Mesenchymal stem cell (in vitro differentiated cells and primary cell): ENCODE measurements at regions not wholly inside any gene's neighbourhood (a gene's known extent, or its start where the extent isn't known, plus 50 kb on each side); places are given as distances from the start of the nearest gene placed in this dataset.

ENCODE experiments used
- DNase-seq: peaks from one replicate; pipeline ENCODE4 v3.0.0-alpha.2; 2013
- H2AFZ ChIP-seq: one replicate; pipeline ENCODE4 v1.6.1; 2013; ENCODE audit warnings: low read depth, mild to moderate bottlenecking, control low read depth, inconsistent platforms, low read length, moderate library complexity
- H2AK5ac ChIP-seq: 2 replicates; pipeline ENCODE4 v1.6.1; 2013; ENCODE audit warnings: low read length, moderate library complexity, mild to moderate bottlenecking, inconsistent platforms; ENCODE audit not compliant: severe bottlenecking
- H2BK120ac ChIP-seq: one replicate; pipeline ENCODE4 v1.6.1; 2013; ENCODE audit warnings: low read depth, mild to moderate bottlenecking, inconsistent platforms, low read length, moderate library complexity
- H2BK12ac ChIP-seq, 2 experiments: one replicate each; pipeline ENCODE4 v1.6.1; 2013; ENCODE audit warnings: inconsistent platforms in 2 of 2, low read length in 2 of 2, mild to moderate bottlenecking in 2 of 2, moderate library complexity in 2 of 2, control low read depth in 1 of 2
- H2BK15ac ChIP-seq: one replicate; pipeline ENCODE4 v1.6.1; 2013; ENCODE audit warnings: mild to moderate bottlenecking, low read depth, inconsistent platforms; ENCODE audit not compliant: poor library complexity, severe bottlenecking
- H2BK5ac ChIP-seq: 2 replicates; pipeline ENCODE4 v1.6.1; 2013; ENCODE audit warnings: low read depth, mild to moderate bottlenecking, low read length, control low read depth, inconsistent platforms; ENCODE audit not compliant: poor library complexity, severe bottlenecking
- H3K14ac ChIP-seq, 2 experiments: one replicate each; pipeline ENCODE4 v1.6.1; 2013; ENCODE audit warnings: inconsistent platforms in 2 of 2, low read length in 2 of 2, control low read depth in 1 of 2, mild to moderate bottlenecking in 1 of 2, moderate library complexity in 1 of 2
- H3K18ac ChIP-seq, 2 experiments: one replicate each; pipeline ENCODE4 v1.6.1; 2013; ENCODE audit warnings: inconsistent platforms in 2 of 2, low read length in 2 of 2, control low read depth in 1 of 2, low read depth in 1 of 2, mild to moderate bottlenecking in 1 of 2
- H3K23ac ChIP-seq, 2 experiments: one replicate each; pipeline ENCODE4 v1.6.1; 2013; ENCODE audit warnings: inconsistent platforms in 2 of 2, low read length in 2 of 2, mild to moderate bottlenecking in 2 of 2, moderate library complexity in 2 of 2, control low read depth in 1 of 2
- H3K27ac ChIP-seq: 2 replicates; pipeline ENCODE4 v1.5.1; 2013; ENCODE audit warnings: mild to moderate bottlenecking, moderate library complexity, low read length, control low read depth, inconsistent platforms; ENCODE audit not compliant: poor library complexity, severe bottlenecking
- H3K27me3 ChIP-seq, 2 experiments: 2 replicates each; pipeline versions ENCODE4 v1.6.1 to v1.7.0; 2013; ENCODE audit warnings: low read length in 2 of 2, mild to moderate bottlenecking in 2 of 2, moderate library complexity in 2 of 2, control low read depth in 1 of 2, inconsistent platforms in 1 of 2; ENCODE audit not compliant: control insufficient read depth in 1 of 2, insufficient read depth in 1 of 2
- H3K36me3 ChIP-seq, 2 experiments: 2 replicates each; pipeline versions ENCODE4 v1.6.1 to v1.7.0; 2013; ENCODE audit warnings: low read length in 2 of 2, control low read depth in 1 of 2, inconsistent platforms in 1 of 2, low read depth in 1 of 2, mild to moderate bottlenecking in 1 of 2; ENCODE audit not compliant: insufficient read depth in 2 of 2, control insufficient read depth in 1 of 2
- H3K4ac ChIP-seq, 2 experiments: one replicate each; pipeline ENCODE4 v1.6.1; 2013; ENCODE audit warnings: inconsistent platforms in 2 of 2, low read length in 2 of 2, mild to moderate bottlenecking in 2 of 2, moderate library complexity in 2 of 2, control low read depth in 1 of 2, low read depth in 1 of 2
- H3K4me1 ChIP-seq: 2 replicates; pipeline ENCODE4 v1.6.1; 2013; ENCODE audit warnings: low read depth, low read length, control low read depth; ENCODE audit not compliant: control insufficient read depth, insufficient read depth
- H3K4me2 ChIP-seq: 2 replicates; pipeline ENCODE4 v1.6.1; 2013; ENCODE audit warnings: low read length, mild to moderate bottlenecking, inconsistent platforms; ENCODE audit not compliant: poor library complexity, severe bottlenecking
- H3K4me3 ChIP-seq, 2 experiments: 2 replicates each; pipeline versions ENCODE4 v1.5.1 to v1.7.0; 2013; ENCODE audit warnings: low read length in 2 of 2, mild to moderate bottlenecking in 2 of 2, control low read depth in 1 of 2, low read depth in 1 of 2; ENCODE audit not compliant: insufficient read depth in 1 of 2
- H3K79me1 ChIP-seq: replicated peaks from 2 replicates; pipeline ENCODE4 v1.6.1; 2013; ENCODE audit warnings: mild to moderate bottlenecking, control low read depth, low read length, inconsistent platforms; ENCODE audit not compliant: poor library complexity, severe bottlenecking
- H3K9ac ChIP-seq: 2 replicates; pipeline ENCODE4 v1.7.0; 2013; ENCODE audit warnings: mild to moderate bottlenecking, low read length, moderate library complexity
- H3K9me3 ChIP-seq: 2 replicates; pipeline ENCODE4 v1.7.0; 2013; ENCODE audit warnings: mild to moderate bottlenecking, low read length; ENCODE audit not compliant: control insufficient read depth
- H4K8ac ChIP-seq: one replicate; pipeline ENCODE4 v1.6.1; 2013; ENCODE audit warnings: inconsistent platforms, mild to moderate bottlenecking, low read length, moderate library complexity
- H4K91ac ChIP-seq: one replicate; pipeline ENCODE4 v1.6.1; 2013; ENCODE audit warnings: mild to moderate bottlenecking, low read length, inconsistent platforms
- WGBS: methylation state at CpG from one replicate; pipeline ENCODE4 v1.1.7; 2013; ENCODE audit warnings: mixed read lengths; 5-methylcytosine and 5-hydroxymethylcytosine counted together

DNA sequence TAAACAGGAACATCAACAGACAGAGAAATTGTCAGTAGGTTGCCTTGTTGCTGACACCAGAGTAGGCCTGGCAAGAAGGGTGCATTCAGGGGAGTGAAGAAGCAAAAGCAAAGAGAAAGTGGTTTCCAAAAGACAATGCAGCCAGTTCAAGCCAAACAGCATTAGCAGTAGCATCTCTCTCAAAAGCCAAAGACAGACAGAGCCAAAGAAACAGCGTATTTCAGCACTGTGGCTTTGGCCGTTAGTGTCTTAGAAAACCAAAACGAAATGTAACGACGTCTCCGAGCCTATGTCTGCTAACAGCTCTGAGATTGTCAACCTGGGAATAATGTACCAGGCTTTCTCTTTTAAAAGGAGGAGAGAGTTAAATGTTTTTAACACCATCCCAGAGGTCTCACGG lies 178.6 kb downstream of the NRP2 start:
- Histone ChIP-seq H3K27me3 (peaks cover 12 to 15% of the 10 kb centered on the region in 2 experiments), H3K4me2 (no peak overlapping the region), H2AK5ac (no peak overlapping the region), H3K36me3 (no peaks in the 10 kb centered on the region), H3K9ac (no peak overlapping the region), H2BK5ac (no peak overlapping the region), H3K9me3 (no peaks in the 10 kb centered on the region), H3K4me3 (no peak overlapping the region), H2BK12ac (no peak overlapping the region), H2AFZ (no peak overlapping the region), H4K8ac (no peak overlapping the region), H4K91ac (no peak overlapping the region), H3K4ac (no peak overlapping the region), H3K23ac (no peak overlapping the region), H3K27ac (no peak overlapping the region), H3K4me1 (no peaks in the 10 kb centered on the region), H3K79me1 (no peaks in the 10 kb centered on the region), H2BK120ac (no peak overlapping the region), H3K18ac (no peak overlapping the region), H3K14ac (no peak overlapping the region), H2BK15ac (no peak overlapping the region)
- DNase-seq: no peak
- WGBS: 79% methylated on average over 7 of the region's 7 CpGs

DNA sequence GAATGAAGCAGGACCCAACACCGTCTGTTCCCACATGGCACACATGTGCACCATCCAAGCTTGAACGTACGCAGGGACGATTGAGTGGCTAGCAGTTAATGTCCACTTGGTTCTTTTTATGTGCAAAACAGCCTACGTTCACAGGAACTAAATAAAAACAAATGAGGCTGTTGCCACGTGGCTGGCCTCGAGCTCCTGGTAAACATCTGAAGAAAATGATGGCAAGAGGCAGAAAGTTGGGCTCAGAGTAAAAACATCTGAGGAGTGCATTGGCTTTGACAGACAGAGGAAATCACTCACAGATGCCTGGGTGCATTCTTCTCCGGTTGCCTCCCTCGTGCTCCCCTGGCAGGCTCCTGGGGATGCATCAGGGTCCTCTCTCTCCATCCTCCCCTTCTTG lies 177.9 kb downstream of the NRP2 start:
- H3K4me1 ChIP-seq: no peaks in the 10 kb centered on the region
- no peak for DNase-seq

DNA sequence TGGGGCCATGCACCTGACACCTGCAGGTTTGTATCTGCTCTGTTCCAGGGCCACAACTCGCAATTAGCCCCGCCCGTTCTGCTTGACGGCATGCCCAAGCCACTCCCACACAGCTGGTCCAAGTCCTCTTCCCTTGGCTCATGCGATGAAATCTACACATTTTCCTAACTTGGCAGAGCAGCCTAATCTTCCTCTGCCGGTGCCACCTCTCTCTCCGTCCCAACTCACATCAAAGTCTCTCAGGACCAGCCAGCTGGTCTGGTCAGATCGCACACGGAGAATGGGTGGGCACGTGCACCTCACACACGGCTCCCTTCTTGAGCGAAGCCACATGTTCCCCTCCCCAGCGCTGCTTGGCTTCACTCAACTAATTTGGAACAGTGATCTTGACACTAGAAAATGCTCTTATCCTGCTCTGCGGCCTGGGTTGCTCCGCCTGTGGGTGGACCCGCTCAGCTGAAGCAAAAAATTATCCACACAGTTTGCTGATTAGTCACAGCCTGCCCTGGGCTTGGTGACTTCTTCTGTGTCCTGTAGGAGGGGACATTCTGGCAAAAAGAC lies 176.7 kb downstream of the NRP2 start:
- Histone ChIP-seq H4K8ac (no peak overlapping the region), H3K27ac (no peak overlapping the region), H3K18ac (no peak overlapping the region), H2BK5ac (no peak overlapping the region), H3K4ac (no peak overlapping the region), H2BK120ac (no peak overlapping the region), H2BK15ac (no peak overlapping the region), H3K14ac (no peak overlapping the region), H3K4me2 (no peak overlapping the region), H2BK12ac (no peak overlapping the region), H4K91ac (no peak overlapping the region), H3K4me1 (no peaks in the 10 kb centered on the region), H3K27me3 (peaks cover 12 to 22% of the 10 kb centered on the region in 2 experiments), H3K4me3 (peak overlapping the region in 1 of 2 experiments; percentile 57), H3K36me3 (no peaks in the 10 kb centered on the region), H3K9ac (peak overlapping the region; percentile 20), H3K9me3 (no peaks in the 10 kb centered on the region), H2AFZ (no peak overlapping the region), H3K23ac (no peak overlapping the region), H2AK5ac (no peak overlapping the region), H3K79me1 (no peaks in the 10 kb centered on the region)
- WGBS: 82% methylated on average over 16 of the region's 16 CpGs
- no peak for DNase-seq

More for the DNA sequence above, 177.9 kb downstream of the NRP2 start:
- Histone ChIP-seq H2AK5ac (no peak overlapping the region), H3K14ac (no peak overlapping the region), H2BK12ac (no peak overlapping the region), H3K23ac (no peak overlapping the region), H3K4me3 (no peak overlapping the region), H3K9ac (no peak overlapping the region), H2AFZ (no peak overlapping the region), H2BK5ac (no peak overlapping the region), H3K36me3 (no peaks in the 10 kb centered on the region), H2BK15ac (no peak overlapping the region), H3K79me1 (no peaks in the 10 kb centered on the region), H2BK120ac (no peak overlapping the region), H3K9me3 (no peaks in the 10 kb centered on the region), H3K27ac (no peak overlapping the region), H3K18ac (no peak overlapping the region), H3K4me2 (no peak overlapping the region), H3K27me3 (peaks cover 12 to 15% of the 10 kb centered on the region in 2 experiments), H4K8ac (no peak overlapping the region), H3K4ac (no peak overlapping the region), H4K91ac (no peak overlapping the region)
- 80% methylated on average over 9 of the region's 9 CpGs for WGBS

DNA sequence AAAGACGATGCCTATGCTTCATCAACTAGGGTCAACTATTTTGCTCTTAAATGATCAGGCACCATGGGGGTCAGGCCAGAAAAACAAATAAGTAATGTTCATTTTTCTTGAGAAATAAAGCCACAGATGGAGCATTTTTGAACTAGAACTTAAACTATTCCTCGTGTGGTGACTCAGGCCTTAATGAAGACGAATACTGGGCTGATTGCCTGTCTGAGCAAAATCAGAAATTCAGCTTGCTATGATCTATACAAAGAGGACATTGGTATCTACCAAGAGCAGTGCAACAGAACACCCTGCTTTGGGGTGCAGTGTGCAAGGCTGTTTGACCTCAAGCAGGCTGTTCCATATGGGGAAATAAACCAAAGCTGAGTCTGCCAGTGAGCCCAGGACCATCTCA lies 176.0 kb downstream of the NRP2 start:
- Histone ChIP-seq H3K23ac (no peak overlapping the region), H3K27ac (no peak overlapping the region), H4K8ac (no peak overlapping the region), H3K14ac (no peak overlapping the region), H3K4me3 (peak overlapping the region in 1 of 2 experiments; percentile 57), H3K79me1 (no peaks in the 10 kb centered on the region), H3K9ac (no peak overlapping the region), H3K36me3 (no peaks in the 10 kb centered on the region), H2BK15ac (no peak overlapping the region), H3K9me3 (no peaks in the 10 kb centered on the region), H4K91ac (no peak overlapping the region), H3K4ac (no peak overlapping the region), H2AFZ (no peak overlapping the region), H3K27me3 (peaks cover 12 to 22% of the 10 kb centered on the region in 2 experiments), H2AK5ac (no peak overlapping the region), H3K4me2 (no peak overlapping the region), H2BK120ac (no peak overlapping the region), H2BK5ac (no peak overlapping the region), H3K18ac (no peak overlapping the region), H3K4me1 (no peaks in the 10 kb centered on the region), H2BK12ac (no peak overlapping the region)
- no peak for DNase-seq
- 83% methylated on average over 3 of the region's 3 CpGs for WGBS
